Glomerular visceral epithelial cell (primary cell): ENCODE measurements at regions not wholly inside any gene's neighbourhood (a gene's known extent, or its start where the extent isn't known, plus 50 kb on each side); places are given as distances from the start of the nearest gene placed in this dataset.

Experiments used
- DNase-seq: peaks from one replicate; pipeline ENCODE4 v3.0.0-alpha.2; 2016; ENCODE audit errors: extremely low spot score

- no peak for DNase-seq
These were observed 702.9 kb upstream of the POU3F2 start for GRCh38 chr6:98131290-98131990.

GRCh38 chr6:98136333-98136732, 698.0 kb upstream of the POU3F2 start:
- DNase-seq: no peak

GRCh38 chr6:98137391-98137790, 697.0 kb upstream of the POU3F2 start:
- DNase-seq: no peak

GRCh38 chr6:98142839-98143238, 691.5 kb upstream of the POU3F2 start:
- no peak for DNase-seq

GRCh38 chr6:98146656-98147055, 687.7 kb upstream of the POU3F2 start:
- DNase-seq: no peak

- DNase-seq: no peak
These were observed 677.8 kb upstream of the POU3F2 start for GRCh38 chr6:98156580-98156979.

- no peak for DNase-seq
These were observed 654.8 kb upstream of the POU3F2 start for GRCh38 chr6:98179606-98180005.

GRCh38 chr6:98200084-98200483, 634.3 kb upstream of the POU3F2 start:
- DNase-seq: no peak

GRCh38 chr6:98203170-98203806, 631.1 kb upstream of the POU3F2 start:
- no peak for DNase-seq

- DNase-seq: no peak
These were observed 621.9 kb upstream of the POU3F2 start for GRCh38 chr6:98212468-98212867.

- DNase-seq: no peak
These were observed 618.8 kb upstream of the POU3F2 start for GRCh38 chr6:98215531-98215930.

- no peak for DNase-seq
These were observed 604.1 kb upstream of the POU3F2 start for GRCh38 chr6:98230250-98230649.

- no peak for DNase-seq
These were observed 595.3 kb upstream of the POU3F2 start for GRCh38 chr6:98239057-98239456.

GRCh38 chr6:98241630-98242029, 592.7 kb upstream of the POU3F2 start:
- DNase-seq: no peak

- DNase-seq: no peak
These were observed 579.8 kb upstream of the POU3F2 start for GRCh38 chr6:98254624-98255023.

- no peak for DNase-seq
These were observed 574.0 kb upstream of the POU3F2 start for GRCh38 chr6:98260382-98260781.

- DNase-seq: no peak
These were observed 562.3 kb upstream of the POU3F2 start for GRCh38 chr6:98272060-98272459.

- no peak for DNase-seq
These were observed 559.7 kb upstream of the POU3F2 start for GRCh38 chr6:98274691-98275090.

GRCh38 chr6:98280492-98280891, 553.9 kb upstream of the POU3F2 start:
- DNase-seq: no peak

- DNase-seq: no peak
These were observed 547.8 kb upstream of the POU3F2 start for GRCh38 chr6:98286620-98287019.

GRCh38 chr6:98287876-98288275, 546.5 kb upstream of the POU3F2 start:
- no peak for DNase-seq

- DNase-seq: no peak
These were observed 541.6 kb upstream of the POU3F2 start for GRCh38 chr6:98292810-98293209.

GRCh38 chr6:98295515-98296175, 538.7 kb upstream of the POU3F2 start:
- no peak for DNase-seq
